Kidney glomerular epithelial cell (primary cell): ENCODE measurements at regions not wholly inside any gene's neighbourhood (a gene's known extent, or its start where the extent isn't known, plus 50 kb on each side); places are given as distances from the start of the nearest gene placed in this dataset.
A peak's percentile ranks its signal among the peaks of the same experiment; 100 is the strongest.

Source experiments
- DNase-seq: peaks from one replicate; lab custom pipeline; 2025; lab: John Stamatoyannopoulos, UW

GRCh38 chr2:71777946-71778345, 324.6 kb downstream of the DYSF start:
- no peak for DNase-seq

GRCh38 chr2:71776227-71776626, 322.9 kb downstream of the DYSF start:
- DNase-seq, result no peak

GRCh38 chr2:71773218-71773617, 319.9 kb downstream of the DYSF start:
- no peak for DNase-seq

DNA sequence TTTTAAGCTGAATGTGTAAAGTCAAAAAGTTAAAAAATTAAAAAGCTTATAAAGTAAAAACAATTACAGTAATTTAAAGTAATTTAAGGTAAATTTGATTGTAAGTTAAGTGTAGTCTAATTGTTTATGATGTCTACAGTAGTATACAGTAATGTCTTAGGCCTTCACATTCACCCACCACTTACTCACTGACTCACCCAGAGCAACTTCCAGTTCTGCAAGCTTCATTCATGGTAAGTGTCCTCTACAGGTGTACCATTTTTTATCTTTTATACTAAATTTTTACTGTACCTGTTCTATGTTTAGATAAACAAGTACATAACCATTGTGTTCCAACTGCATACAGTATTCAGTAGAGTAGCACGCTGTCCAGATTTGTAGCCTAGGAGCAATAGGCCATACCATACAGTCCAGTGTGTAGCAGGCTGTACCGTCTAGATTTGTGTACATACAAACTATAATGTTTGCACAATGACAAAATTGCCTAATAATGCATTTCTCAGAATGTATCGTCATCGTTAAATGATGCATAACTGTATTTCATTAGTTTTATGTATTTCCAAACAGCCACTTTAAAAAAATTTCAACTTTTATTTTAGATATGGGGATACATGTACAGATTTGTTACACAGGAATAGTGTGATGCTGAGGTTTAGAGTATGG, 319.3 kb downstream of the DYSF start:
- DNase-seq, result no peak

DNA sequence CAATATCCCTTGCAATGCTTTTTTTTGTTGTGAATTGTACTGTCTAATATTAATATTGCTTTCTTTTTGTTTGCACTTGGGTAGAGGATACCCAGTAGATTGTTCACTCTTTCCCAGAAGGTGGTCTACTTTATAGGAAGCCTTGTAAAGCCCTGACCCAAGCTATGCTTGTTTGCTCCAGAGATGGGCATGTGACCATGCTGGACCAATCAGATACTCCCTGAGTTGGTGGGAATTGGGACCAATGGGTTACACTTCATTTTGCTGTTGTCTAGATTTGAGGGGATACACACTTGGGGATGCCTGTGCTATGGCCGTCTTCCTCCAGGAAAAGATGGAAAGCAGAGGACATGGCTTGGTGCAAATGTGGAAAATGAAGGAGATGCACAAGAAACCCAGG, 314.3 kb downstream of the DYSF start:
- DNase-seq, result no peak

- no peak for DNase-seq
Measured at GRCh38 chr2:71759060-71759459, 305.7 kb downstream of the DYSF start.

- DNase-seq, result no peak
Measured at GRCh38 chr2:71757351-71757750, 304.0 kb downstream of the DYSF start.

- DNase-seq, result no peak
Measured at GRCh38 chr2:71756280-71756906, 303.0 kb downstream of the DYSF start.

DNA sequence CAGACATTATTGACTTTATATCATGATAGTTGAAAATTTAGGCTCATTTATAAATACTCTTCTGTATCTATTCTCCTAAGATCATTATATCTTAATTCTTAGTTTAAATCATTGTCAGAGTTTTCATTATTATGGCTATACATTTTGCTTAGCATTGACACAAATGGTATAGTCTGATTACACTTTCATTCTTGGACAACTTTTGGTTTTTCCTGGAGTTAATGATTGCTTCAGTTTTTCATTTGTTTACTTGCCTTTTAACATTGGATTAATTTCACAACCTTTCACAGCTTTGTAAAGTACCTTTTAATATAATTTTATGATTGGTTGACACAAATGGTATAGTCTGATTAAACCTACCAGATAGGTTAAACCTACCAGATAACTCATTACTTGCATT, 298.2 kb downstream of the DYSF start:
- no peak for DNase-seq

- peak; percentile 31 for DNase-seq
Measured at GRCh38 chr2:71749671-71750101, 296.3 kb downstream of the DYSF start.

DNA sequence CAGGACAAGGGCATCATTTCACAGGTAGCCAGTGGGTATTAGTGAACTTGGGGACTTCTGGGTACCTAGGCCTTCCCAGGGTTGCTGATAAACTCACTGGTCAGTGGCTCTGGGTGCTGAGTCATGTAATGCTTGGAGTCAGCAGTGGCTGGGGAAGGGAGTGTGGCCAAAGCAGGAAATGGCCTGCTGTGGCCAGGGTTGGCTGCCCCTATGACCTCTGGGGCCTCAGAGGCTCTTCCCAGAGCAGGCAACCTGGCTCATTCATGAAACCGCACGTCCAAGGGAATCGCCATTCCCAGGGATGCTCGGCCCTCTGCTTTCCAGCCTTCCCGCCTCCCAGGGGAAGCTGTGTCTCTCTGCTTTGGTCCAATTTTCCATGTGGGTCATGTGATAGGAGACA, 294.9 kb downstream of the DYSF start:
- DNase-seq, result peak; percentile 25

DNA sequence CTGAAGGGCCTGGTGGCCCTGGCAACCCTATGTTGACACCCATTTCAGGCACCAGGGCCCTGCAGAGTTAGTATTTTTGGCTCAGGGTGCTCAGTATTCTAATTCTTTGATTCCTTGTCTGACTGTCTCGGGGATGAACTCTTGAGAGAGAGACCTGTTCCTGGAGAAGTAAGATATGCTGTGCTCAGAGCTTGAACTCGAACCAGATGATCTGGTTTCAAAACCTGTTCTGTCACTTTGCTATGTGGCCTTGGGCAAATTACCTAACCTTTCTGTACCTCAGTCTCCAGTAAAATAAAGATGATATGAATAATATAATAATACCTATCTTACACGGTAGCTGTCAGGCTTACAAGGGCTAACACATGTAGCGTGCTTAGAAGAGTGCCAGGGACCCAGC, 294.2 kb downstream of the DYSF start:
- DNase-seq, result no peak

DNA sequence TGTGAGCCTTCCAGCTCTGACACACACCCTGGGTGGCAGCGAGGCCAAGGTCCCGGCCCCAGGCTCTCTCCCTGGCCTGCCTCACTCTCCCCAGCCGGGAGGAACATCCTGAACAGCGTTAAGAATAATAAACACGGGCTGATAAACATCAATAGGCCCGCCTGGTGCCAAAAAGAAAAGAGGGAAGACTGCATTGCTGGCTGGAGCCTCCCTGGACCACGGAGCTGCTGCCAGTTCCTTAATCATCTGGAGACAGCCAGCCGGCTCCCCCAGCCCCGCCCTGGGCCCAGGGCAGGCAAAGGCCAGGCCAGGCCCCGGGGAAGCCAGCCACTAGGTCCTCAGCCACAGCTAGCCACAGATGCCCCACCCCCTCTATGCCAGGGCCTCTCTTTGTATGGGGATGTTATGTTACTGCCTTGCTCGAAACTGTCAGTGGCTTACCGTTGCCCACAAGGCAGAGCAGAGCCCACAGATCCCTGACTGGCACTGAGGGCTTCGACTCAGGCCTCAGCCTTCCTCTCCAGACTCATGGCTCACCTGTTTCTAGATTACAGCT, 293.7 kb downstream of the DYSF start:
- no peak for DNase-seq

GRCh38 chr2:71744781-71745180, 291.4 kb downstream of the DYSF start:
- no peak for DNase-seq

GRCh38 chr2:71743995-71744675, 290.8 kb downstream of the DYSF start:
- peak; percentile 3 for DNase-seq

DNA sequence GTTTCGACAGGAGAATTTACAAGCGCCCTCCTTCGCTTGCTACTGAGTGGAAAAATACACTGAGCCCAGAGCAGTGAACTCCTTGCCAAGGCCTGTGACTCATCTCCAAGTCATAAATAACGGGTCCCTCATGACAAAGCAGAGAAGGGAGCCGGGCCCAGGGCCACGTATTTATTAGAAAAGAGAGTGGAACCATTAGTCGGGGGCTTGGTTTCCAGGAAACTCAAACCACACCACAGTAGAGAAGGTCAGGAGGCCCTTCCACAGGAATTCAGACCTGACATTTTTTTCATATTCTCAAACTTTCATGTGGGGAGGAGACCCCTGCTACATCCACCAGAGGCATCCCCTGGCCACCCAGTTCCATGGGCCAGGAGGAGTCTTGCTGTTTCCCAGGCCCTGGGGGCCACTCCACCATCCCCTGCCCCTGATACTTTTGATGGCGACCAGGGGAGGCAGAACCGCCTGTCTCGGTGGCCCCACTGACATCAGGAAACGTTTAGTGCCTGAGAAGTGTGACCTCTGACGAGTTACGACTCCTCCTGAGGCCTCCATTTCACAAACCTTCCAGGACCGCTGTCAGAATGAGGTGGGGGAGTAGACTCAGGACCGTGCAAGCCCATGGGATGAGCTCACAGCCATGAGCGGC, 289.7 kb downstream of the DYSF start:
- DNase-seq, result peak; percentile 79

DNA sequence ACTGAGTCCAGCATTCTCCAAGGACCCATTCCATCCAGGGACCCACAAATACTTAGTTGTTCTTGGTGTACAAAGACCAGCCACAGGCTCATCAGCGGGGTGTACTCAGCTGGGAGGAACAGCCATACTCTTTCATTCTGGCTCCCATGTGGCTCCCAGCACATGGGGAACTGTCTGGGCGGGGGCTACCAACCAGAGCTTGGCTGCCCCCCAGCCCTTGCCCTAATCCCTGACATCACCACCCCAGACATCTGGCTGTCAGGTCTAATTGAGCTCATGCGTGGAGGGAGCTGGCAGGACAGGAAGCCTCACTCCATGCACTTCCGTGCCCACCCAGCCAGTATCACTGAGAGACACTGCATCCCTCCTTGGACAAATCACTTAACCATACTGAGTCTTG, 283.6 kb downstream of the DYSF start:
- no peak for DNase-seq

DNA sequence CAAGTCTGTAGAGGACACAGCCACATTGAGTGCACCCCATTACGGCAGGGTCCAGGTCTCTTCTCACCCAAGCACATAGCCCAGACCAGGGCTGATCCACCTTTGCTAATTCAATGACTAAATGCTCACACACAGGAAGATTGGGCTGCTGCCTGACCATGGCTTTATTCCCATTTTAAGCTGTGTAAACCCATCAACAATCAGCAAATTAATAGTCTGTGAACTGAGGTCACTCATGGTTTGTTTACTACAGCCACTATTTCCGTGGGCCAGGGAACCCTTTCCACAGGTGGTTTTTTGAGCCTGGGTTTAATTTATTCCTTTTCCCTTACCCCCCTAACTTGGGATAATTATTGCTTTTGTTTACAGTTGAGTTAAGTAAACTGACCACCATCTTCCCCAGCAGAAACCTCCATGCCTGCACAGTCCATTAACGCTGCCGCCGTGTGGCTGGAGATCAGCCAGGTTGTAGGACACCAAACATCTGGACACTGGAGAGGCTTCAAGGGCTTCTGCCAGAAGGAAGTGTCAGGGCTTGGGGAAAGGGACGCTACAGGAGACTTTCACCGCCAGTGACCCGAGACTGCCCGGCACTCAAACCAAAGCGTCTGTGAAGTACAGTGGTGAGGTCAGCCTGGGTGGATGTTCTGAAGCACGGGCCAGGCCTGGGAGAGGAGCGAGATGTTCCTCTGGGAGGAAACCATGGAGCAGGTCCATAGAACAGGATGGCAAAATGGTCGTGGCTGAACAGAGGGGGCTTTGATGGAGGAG, 282.9 kb downstream of the DYSF start:
- no peak for DNase-seq
